ENCODE measurements at regions not wholly inside any gene's neighbourhood (a gene's known extent, or its start where the extent isn't known, plus 50 kb on each side); places are given as distances from the start of the nearest gene placed in this dataset.

GRCh38 chr16:60328152-60328551 lies 1594.0 kb upstream of the GOT2 start:
- TF ChIP-seq CTCF (conservative IDR thresholded peaks at IDR 0.05; ENCODE audit: low read depth in 2 of 2) (no peak), POLR2AphosphoS5 (IDR thresholded peaks at IDR 0.05; ENCODE audit: low read depth) (no peak), EZH2 (IDR thresholded peaks at IDR 0.05; ENCODE audit: low read depth, unreplicated experiment) (no peak), CREB1 (CRISPR knock-in tag; IDR thresholded peaks at IDR 0.05; ENCODE audit: low read depth) (no peak), JUNB (IDR thresholded peaks at IDR 0.05; ENCODE audit: unreplicated experiment) (no peak), REST (IDR thresholded peaks at IDR 0.05; ENCODE audit: unreplicated experiment) (no peak), EZH2phosphoT487 (IDR thresholded peaks at IDR 0.05; ENCODE audit: unreplicated experiment) (no peak), ZNF331 (CRISPR knock-in tag; IDR thresholded peaks at IDR 0.05; ENCODE audit: low read depth) (no peak), ZNF114 (CRISPR knock-in tag; IDR thresholded peaks at IDR 0.05) (no peak), STAT1 (IDR thresholded peaks at IDR 0.05; ENCODE audit: unreplicated experiment) (no peak)
